ENCODE measurements at regions not wholly inside any gene's neighbourhood (a gene's known extent, or its start where the extent isn't known, plus 50 kb on each side); places are given as distances from the start of the nearest gene placed in this dataset.
"Not testable (repeated sequence)": the region's sequence is repeated elsewhere in the genome, so short reads cannot be mapped to it uniquely, and the experiment has no call there.

- DNase-seq, result no peak
Measured at GRCh38 chr3:125645616-125646015, 50.3 kb upstream of the OSBPL11 start.

- no peak for DNase-seq
Measured at GRCh38 chr3:125646581-125646980, 51.3 kb upstream of the OSBPL11 start.

DNA sequence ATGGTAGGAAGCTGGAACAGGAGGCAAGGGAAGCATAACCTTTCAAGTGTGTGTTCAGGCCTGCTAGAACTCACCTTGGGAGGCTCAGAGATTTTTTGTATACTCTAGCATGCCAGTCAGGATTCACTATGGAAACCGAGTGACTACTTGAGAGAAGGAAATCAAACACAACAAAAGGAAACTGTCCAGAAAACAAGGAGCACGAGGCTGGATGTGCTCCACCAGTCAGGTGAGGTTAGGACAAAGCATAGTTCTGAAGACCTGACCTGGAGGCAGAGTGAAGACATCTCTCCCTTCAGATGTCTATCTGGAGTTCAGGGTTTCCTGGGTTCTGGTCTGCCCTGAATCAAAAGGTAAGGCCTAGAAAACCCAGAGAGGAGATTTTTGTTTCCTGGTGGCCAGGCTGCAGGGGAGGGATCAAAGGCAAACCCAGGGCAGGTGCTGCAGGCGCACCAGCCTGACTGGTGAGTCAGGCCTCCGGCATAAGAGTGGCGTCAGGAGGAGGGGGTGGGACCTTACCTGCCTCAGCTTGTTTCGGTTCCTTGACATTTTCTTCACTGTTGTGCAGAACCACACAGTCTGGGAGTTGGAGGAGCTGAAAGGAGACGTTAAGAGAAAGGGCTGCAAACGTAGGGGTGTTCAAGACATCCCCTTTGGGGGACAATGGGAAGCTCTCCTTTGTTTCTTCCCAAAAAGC lies 52.2 kb upstream of the OSBPL11 start:
- no peak for DNase-seq

DNA sequence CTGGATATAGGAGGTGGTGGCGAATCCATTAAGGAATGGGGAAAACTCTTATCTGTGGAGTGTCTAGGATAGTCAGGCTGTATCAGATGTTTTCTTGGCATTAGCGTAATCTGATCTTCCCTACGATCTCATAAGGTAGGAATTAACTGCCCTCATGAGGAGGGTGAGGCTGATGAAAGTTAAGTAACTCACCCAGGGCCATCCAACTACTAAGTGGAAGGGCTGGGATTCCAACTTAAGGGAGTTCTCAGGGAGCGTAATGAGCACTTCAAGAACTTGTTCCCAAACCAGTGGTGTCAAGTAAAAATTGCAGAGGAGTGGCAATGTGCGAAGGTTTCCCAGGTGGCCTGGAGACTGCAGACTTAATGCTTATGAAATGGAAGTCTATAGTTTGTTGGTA lies 55.9 kb upstream of the OSBPL11 start:
- DNase-seq, result no peak

DNA sequence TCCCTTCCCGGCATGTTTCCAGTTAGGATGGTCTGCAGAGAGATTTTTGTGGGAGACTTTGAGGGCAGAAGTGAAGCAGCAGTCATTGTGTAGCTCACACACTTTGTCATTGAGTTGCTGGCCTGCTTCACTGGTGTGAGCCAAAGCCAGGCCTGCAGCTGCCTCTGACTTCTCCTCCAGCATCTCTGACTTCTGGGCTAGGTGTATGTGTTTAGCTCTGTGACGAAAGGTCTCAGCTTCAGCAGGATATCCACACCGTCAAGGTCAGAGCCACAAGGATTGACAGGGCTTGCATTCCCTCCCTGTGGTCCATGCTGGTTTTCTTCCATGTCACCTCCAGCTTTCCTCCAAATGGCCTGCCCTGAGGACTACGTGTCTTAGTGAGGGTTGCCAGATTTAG lies 57.1 kb upstream of the OSBPL11 start:
- no peak for DNase-seq

GRCh38 chr3:125654526-125654925 lies 59.2 kb upstream of the OSBPL11 start:
- no peak for DNase-seq

DNA sequence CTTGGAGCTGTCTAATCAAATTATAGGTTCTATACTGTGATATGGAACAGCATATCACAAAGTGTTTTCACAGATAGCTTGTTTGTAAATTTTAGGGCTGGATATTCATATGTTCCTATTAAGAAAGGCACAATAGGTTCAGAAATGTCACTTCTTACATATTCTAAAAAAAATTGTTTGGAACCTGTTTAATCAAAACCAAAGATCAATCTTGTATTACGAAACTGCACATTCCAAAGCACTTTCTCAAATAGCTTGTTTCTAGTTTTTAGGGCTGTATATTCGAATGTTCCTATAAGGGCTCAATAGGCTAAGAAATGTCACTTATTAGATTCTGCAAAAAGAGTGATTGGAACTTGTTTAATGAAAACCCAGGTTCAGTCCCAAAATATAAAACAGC lies 67.4 kb upstream of the OSBPL11 start:
- no peak for DNase-seq

- DNase-seq, result no peak
Measured at GRCh38 chr3:125670352-125670751, 75.1 kb upstream of the OSBPL11 start.

DNA sequence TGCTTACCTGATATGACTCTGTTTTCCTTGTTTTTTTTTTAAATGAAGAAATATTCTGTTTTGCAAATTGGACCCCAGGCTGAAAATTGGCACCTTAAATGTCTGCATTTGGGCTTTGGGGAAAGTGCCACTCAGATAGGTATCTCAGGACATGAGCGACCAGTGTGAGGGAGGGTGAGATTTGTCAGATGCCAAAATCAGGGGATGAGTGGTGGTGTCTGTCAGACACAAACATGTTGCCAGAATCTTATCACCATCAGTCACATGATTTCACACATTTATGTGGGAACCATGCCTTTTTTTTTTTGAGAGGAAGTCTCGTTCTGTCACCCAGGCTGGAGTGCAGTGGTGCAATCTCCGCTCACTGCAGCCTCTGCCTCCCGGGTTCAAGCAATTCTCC lies 75.6 kb upstream of the OSBPL11 start:
- peak; percentile 15 for DNase-seq

- no peak for DNase-seq
Measured at GRCh38 chr3:125671461-125672243, 76.4 kb upstream of the OSBPL11 start.

DNA sequence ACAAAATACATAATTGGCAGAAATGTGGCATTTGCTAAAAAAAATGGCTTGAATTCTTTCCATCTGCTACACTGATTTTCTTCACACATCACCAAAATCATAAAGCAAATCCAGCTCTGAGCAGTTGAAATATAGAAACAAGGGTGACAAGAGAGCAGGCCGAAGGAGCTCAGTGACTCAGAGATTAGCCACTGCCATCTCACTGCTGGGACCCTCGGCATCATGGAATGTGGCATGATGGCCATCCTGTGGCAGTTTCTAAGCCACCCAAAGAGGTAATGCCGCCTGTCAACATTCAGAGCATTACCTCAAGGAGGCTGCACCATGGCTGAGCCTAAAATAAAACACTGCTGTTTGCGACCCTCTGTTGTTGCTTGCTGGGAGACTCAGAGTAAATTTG lies 80.5 kb upstream of the OSBPL11 start:
- no peak for DNase-seq

DNA sequence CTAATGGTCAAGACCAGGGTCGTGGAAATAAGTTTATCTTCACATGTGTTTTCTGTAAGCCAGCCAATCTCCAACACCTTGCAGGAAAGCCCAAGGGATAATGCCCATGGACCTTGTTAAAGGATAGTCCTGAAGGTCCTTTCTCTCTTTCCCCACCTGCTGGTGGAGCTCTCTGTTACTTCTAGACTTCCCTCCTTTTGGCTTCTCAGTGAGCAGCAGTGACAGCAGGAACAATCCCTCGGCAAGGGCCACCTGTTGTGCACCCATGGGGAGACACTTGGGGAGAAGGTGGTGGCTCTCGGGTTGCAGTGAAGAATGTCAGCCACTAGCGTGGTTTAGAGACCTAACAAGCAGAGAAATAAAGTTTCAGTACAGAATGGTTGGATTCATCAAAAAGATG lies 84.0 kb upstream of the OSBPL11 start:
- DNase-seq, result peak; percentile 6

DNA sequence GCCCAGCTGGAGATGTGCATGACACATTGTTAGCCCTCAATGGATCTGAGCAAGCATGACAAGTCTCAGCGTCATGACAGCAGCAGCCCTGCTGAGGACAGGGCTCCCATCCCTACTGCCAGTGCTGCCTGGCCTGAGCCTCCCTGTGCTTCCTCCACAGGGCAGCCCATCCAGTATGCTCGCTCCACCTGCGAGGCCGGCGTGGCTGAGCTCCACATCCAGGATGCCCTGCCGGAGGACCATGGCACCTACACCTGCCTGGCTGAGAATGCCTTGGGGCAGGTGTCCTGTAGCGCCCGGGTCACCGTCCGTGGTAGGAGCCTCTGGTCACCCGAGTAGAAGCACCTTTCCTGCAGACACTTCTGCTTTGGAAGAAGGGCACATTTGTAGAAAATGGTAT lies 85.8 kb upstream of the OSBPL11 start:
- DNase-seq, result no peak

DNA sequence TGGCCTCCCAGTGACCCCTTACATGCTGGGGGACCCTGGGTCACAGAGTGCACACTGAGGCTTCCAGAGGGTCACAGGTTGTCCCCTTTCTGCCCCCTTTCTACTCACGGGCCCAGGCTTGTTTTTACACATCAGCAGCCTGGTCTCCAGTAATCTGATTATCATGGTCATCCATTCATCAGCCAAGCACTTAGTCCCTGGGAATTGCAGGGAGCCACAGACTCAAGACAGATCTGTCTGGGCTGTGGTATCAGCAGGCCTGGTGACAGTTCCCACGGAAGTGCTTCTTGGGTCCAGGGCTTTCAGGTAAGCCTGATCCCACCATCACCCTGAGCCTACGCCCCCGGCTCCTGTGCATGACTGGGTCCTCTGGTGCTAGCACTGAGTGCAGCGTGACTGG lies 86.6 kb upstream of the OSBPL11 start:
- DNase-seq, result not testable (repeated sequence)

- DNase-seq, result not testable (repeated sequence)
Measured at GRCh38 chr3:125682610-125683009, 87.3 kb upstream of the OSBPL11 start.

GRCh38 chr3:125683067-125683829 lies 88.0 kb upstream of the OSBPL11 start:
- DNase-seq, result no peak

- DNase-seq, result peak; percentile 20
Measured at GRCh38 chr3:125684199-125684598, 88.9 kb upstream of the OSBPL11 start.

DNA sequence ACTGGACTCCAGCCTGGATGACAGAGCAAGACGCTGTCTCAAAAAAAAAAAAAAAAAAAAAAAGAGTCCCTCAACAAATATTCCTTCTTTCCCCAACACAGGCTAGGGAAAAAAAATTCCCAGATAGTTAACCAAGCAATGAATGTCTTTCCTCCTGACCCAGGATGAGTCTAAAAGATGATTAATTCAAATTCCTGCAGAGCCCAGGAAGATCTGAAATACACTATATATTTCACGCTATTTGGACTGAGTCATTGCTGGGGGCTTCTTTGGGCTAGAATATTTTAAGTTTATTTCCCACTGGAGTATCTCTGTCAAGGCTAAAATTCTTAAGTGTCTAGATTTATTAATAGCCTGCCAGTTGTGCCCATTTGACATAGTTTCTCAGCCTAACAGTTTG lies 90.4 kb upstream of the OSBPL11 start:
- not testable (repeated sequence) for DNase-seq

DNA sequence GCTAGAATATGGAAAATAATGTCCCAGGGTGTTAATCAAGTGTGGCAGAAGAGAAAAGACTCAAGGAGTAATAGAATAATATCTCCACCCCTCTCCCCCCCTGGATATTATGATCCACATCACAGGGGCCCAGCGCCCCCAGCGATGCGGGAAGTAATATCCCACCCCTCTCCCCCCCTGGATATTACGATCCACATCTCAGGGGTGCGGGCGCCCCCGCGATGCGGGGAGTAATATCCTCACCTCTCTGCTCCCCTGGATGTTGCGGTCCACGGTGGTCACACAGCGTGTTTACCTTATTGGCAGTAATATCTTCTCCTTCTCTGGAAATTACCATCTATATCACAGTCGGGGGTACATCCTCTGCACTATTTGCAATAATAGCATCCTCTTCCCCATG lies 97.1 kb upstream of the OSBPL11 start:
- DNase-seq, result no peak

GRCh38 chr3:125693887-125694286 lies 98.6 kb upstream of the OSBPL11 start:
- DNase-seq, result no peak

GRCh38 chr3:125694761-125695294 lies 99.5 kb upstream of the OSBPL11 start:
- no peak for DNase-seq

DNA sequence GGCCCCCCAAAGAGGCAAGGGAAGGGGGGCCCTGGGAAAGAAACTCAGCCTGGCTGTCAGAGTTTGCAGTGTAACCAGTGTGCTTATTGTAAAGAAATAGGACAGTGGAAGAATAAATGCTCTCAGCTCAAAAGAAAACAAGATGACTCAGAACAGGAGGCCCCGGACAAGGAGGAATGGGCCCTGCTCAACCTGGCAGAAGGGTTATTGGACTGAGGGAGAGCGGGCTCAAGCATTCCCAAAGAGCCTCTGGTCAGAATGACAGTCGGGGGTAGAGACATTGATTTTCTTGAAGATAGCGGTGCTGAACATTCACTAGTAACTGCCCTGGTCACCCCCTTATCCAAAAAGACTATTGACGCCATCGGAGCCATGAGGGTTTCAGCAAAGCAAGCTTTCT lies 100.4 kb upstream of the OSBPL11 start:
- no peak for DNase-seq

GRCh38 chr3:125697126-125697525 lies 101.8 kb upstream of the OSBPL11 start:
- not testable (repeated sequence) for DNase-seq
